ENCODE measurements at regions not wholly inside any gene's neighbourhood (a gene's known extent, or its start where the extent isn't known, plus 50 kb on each side); places are given as distances from the start of the nearest gene placed in this dataset.

GRCh38 chr10:10782603-10783002 is 235.1 kb upstream of the CELF2 start:
- TF ChIP-seq, protein P1, sequence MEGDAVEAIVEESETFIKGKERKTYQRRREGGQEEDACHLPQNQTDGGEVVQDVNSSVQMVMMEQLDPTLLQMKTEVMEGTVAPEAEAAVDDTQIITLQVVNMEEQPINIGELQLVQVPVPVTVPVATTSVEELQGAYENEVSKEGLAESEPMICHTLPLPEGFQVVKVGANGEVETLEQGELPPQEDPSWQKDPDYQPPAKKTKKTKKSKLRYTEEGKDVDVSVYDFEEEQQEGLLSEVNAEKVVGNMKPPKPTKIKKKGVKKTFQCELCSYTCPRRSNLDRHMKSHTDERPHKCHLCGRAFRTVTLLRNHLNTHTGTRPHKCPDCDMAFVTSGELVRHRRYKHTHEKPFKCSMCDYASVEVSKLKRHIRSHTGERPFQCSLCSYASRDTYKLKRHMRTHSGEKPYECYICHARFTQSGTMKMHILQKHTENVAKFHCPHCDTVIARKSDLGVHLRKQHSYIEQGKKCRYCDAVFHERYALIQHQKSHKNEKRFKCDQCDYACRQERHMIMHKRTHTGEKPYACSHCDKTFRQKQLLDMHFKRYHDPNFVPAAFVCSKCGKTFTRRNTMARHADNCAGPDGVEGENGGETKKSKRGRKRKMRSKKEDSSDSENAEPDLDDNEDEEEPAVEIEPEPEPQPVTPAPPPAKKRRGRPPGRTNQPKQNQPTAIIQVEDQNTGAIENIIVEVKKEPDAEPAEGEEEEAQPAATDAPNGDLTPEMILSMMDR (IDR thresholded peaks at IDR 0.05) = no peak
- TF ChIP-seq EZH2 (IDR thresholded peaks at IDR 0.05) = no peak

Measured in neural progenitor cell (in vitro differentiated cells).